ENCODE measurements at regions not wholly inside any gene's neighbourhood (a gene's known extent, or its start where the extent isn't known, plus 50 kb on each side); places are given as distances from the start of the nearest gene placed in this dataset.
"Not testable (repeated sequence)": the region's sequence is repeated elsewhere in the genome, so short reads cannot be mapped to it uniquely, and the experiment has no call there.

DNA sequence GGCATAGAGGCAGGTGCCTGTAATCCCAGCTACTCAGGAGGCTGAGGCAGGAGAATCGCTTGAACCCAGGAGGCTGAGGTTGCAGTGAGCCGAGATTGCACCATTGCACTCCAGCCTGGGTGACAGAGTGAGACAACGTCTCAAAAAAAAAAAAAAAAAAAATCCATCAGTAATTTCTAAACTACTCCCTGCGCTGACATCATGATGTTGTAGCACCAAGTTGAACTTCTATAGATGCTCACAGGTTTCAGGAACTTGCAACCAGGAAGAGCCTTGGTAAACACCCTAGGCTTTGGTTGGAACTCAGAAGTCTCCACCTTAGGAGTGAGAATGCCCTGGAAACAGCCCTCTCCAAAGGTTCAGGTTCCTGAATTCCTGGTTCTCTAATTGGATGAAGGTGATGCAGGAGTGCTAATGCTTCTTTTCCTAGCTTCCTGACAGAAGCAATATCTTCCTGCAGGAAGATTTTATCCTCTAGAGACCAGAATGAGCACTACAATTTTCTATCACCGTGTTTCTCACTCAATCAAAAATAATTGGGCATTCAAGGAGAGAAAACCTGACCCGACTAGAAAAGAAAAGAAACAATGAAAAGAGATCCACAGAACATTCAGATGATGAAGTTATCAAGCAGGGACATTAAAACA, 469.6 kb downstream of the GADD45G start:
- Mint-ChIP-seq H3K27ac (no peak overlapping the region), H3K27me3 (ENCODE audit: low read depth, poor library complexity) (peaks cover 21% of the 10 kb centered on the region), H3K9me3 (no peaks in the 10 kb centered on the region), H3K4me3 (no peak overlapping the region), H3K4me1 (peaks cover 30% of the 10 kb centered on the region), H3K36me3 (ENCODE audit: low read depth) (no peaks in the 10 kb centered on the region)
- TF ChIP-seq, protein P1, sequence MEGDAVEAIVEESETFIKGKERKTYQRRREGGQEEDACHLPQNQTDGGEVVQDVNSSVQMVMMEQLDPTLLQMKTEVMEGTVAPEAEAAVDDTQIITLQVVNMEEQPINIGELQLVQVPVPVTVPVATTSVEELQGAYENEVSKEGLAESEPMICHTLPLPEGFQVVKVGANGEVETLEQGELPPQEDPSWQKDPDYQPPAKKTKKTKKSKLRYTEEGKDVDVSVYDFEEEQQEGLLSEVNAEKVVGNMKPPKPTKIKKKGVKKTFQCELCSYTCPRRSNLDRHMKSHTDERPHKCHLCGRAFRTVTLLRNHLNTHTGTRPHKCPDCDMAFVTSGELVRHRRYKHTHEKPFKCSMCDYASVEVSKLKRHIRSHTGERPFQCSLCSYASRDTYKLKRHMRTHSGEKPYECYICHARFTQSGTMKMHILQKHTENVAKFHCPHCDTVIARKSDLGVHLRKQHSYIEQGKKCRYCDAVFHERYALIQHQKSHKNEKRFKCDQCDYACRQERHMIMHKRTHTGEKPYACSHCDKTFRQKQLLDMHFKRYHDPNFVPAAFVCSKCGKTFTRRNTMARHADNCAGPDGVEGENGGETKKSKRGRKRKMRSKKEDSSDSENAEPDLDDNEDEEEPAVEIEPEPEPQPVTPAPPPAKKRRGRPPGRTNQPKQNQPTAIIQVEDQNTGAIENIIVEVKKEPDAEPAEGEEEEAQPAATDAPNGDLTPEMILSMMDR (IDR thresholded peaks at IDR 0.05) = no peak
- no peak for DNase-seq

DNA sequence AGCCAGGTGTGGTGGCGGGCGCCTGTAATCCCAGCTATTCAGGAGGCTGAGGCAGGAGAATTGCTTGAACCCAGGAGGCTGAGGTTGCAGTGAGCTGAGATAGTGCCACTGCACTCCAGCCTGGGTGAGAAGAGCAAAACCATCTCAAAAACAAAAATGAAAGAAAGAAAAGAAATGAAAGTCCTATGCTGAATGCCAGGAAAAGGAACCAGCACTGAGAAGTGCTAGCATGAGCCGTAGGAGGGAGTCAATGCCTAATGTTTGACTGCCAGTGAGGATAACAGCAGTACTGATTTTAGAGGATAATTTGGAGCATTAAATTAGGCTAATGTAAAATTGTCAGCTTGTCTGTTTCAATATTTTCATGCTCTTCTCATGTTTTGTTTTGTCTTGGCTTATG, 472.8 kb downstream of the GADD45G start:
- DNase-seq; H3K27ac Mint-ChIP-seq; H3K9me3 Mint-ChIP-seq; H3K4me3 Mint-ChIP-seq; H3K36me3 Mint-ChIP-seq (ENCODE audit: low read depth); H3K4me1 Mint-ChIP-seq: not testable (repeated sequence)
- H3K27me3 Mint-ChIP-seq (ENCODE audit: low read depth, poor library complexity) = peaks cover 21% of the 10 kb centered on the region

DNA sequence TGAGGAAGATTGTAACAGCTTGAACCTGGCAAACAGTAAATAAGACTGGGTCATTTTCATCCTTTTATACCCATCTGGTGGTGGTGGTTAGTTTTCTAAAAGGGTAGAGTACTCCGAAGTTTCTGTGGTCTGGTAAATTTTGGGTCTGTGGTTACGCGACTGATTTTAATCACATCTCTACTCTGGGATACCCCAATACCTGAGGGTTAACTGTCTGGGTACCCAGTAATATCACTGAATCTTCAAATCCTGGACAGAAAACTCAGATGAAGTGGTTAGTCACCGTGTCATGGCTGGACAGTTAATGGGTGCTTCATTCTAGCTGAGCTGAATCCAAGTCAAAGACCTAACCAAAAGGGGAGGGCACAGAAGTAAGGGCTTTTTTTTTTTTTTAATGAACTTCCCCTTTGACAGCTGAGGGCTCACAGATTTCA, 474.2 kb downstream of the GADD45G start:
- TF ChIP-seq, protein P1 (IDR thresholded peaks at IDR 0.05) = no peak
- Mint-ChIP-seq H3K36me3 (ENCODE audit: low read depth) (no peaks in the 10 kb centered on the region), H3K27ac (no peak overlapping the region), H3K27me3 (ENCODE audit: low read depth, poor library complexity) (peaks cover 21% of the 10 kb centered on the region), H3K4me3 (no peak overlapping the region), H3K4me1 (peaks cover 4% of the 10 kb centered on the region), H3K9me3 (no peaks in the 10 kb centered on the region)
- no peak for DNase-seq

DNA sequence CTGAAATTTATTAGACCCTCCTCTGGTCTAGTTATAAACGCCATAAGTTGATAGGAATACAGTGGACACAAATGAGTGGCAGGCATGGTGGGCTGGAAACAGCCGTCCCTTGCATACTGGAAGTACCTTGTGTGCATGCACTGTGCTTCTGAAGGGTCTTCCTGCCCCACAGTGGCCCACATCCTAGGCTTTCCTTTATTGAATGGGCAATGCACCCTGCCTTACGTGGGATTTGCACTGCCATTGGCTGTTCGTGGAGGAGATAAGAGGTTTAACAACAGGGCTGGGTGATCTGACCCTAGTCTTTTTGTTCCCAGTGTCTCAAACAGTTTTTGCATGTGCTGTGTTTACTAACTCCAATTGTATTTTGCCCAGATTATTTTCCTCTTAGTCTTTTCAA, 480.8 kb downstream of the GADD45G start:
- H3K9me3 Mint-ChIP-seq = peaks cover 9% of the 10 kb centered on the region
- H3K27ac Mint-ChIP-seq = no peak overlapping the region
- H3K4me1 Mint-ChIP-seq = peaks cover 12% of the 10 kb centered on the region
- H3K4me3 Mint-ChIP-seq = no peak overlapping the region
- peaks cover 9% of the 10 kb centered on the region for H3K27me3 Mint-ChIP-seq (ENCODE audit: low read depth, poor library complexity)
- DNase-seq = no peak
- TF ChIP-seq, protein P1 (IDR thresholded peaks at IDR 0.05) = no peak
- no peaks in the 10 kb centered on the region for H3K36me3 Mint-ChIP-seq (ENCODE audit: low read depth)

DNA sequence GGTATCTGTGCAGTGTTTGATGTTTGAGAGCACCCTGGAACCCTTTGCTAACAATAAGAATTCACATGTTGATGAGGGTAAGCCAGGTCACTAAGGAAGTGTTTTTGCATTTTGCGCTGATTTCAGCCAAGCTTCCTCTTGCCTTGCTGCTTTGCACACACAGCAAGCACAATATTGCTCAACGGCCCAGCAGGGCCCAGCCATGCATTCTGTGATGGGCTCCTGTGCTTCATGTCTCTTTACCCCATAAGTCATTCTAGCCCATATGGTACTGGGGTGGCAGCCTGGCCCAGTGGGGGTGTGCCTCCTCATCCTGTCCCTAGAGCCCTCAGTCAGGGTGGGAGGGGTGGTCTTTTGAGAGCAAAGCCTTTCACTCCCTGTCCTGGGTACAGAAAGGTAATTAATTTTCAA, 481.3 kb downstream of the GADD45G start:
- peaks cover 10% of the 10 kb centered on the region for H3K9me3 Mint-ChIP-seq
- no peak overlapping the region for H3K27ac Mint-ChIP-seq
- H3K36me3 Mint-ChIP-seq (ENCODE audit: low read depth) = no peaks in the 10 kb centered on the region
- TF ChIP-seq, protein P1 (IDR thresholded peaks at IDR 0.05) = no peak
- H3K4me1 Mint-ChIP-seq = peaks cover 12% of the 10 kb centered on the region
- no peak overlapping the region for H3K4me3 Mint-ChIP-seq
- no peak for DNase-seq
- H3K27me3 Mint-ChIP-seq (ENCODE audit: low read depth, poor library complexity) = peaks cover 9% of the 10 kb centered on the region

DNA sequence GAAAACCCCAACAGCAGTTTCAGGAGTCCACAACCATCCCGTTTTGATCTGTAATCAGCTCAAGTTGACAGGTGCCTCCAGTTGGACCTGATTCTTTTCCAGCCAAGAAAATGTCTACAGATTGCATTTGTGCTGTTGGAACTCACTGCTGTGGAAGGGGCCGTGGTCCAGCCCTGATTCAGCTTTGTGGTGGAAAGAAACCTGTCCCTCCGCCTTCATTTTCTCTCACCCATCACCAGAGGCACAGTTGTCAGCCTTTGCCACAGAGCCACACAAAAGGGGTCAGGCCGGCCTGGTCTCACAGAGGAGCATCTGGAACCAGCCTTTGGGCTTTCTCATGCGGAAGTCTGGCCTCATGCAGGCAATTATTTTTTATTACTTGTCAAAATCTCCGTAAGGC, 483.6 kb downstream of the GADD45G start:
- TF ChIP-seq, protein P1 (IDR thresholded peaks at IDR 0.05) = no peak
- peaks cover 13% of the 10 kb centered on the region for H3K9me3 Mint-ChIP-seq
- no peak overlapping the region for H3K4me3 Mint-ChIP-seq
- no peak overlapping the region for H3K27ac Mint-ChIP-seq
- no peaks in the 10 kb centered on the region for H3K36me3 Mint-ChIP-seq (ENCODE audit: low read depth)
- peaks cover 21% of the 10 kb centered on the region for H3K4me1 Mint-ChIP-seq
- H3K27me3 Mint-ChIP-seq (ENCODE audit: low read depth, poor library complexity) = peaks cover 12% of the 10 kb centered on the region
- DNase-seq = no peak
